22Rv1 (cell line): ENCODE measurements at regions not wholly inside any gene's neighbourhood (a gene's known extent, or its start where the extent isn't known, plus 50 kb on each side); places are given as distances from the start of the nearest gene placed in this dataset.
"Not testable (repeated sequence)": the region's sequence is repeated elsewhere in the genome, so short reads cannot be mapped to it uniquely, and the experiment has no call there.

Source experiments
- H3K27ac ChIP-seq: fragments of 450-650 bp; 2 replicates; pipeline ENCODE4 v1.5.1; 2017
- ZFX ChIP-seq: fragments of 450-650 bp; IDR thresholded peaks from 2 replicates; pipeline ENCODE4 v1.6.1; 2017; ENCODE audit warnings: antibody characterized with exemption, borderline replicate concordance
- TF ChIP-seq, protein P1 (sequence below): fragments of 450-650 bp; IDR thresholded peaks from 2 replicates; pipeline ENCODE4 v1.5.1; 2017; ENCODE audit warnings: mild to moderate bottlenecking

DNA sequence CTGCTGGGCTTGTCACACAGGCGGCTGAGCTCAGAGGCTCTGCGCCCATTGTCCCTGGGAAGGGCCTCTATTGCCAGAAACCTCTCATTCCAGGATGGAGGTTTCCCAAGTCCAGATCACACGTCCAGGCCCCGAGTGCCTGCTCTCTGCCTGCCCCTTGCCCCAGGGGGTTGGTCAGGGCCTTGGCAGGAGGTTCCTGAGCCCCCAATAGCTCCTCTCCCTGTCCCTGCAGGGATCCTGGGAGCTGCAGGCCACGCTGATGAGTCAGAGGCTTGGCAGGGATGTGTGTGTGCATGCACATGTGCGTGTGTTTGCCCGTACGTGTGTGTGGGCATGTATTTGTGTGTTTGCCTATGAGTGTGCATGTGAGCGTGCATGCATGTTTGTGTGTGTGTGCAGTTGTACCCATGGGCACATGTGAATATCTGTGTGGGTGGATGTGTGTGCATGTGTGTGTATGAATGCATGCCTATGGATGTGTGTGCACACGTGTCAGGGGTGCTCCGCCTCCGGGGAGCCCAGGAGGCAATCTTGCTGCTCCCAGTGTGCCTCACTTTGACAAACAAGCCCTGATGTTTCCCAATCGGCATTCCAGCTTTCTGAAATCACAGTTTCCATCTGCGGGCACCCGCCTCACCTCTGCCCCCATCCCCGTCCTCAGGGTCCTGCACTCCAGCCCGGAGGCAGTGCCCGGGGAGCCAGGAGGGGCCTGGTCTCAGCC is 98.4 kb upstream of the GSE1 start:
- no peak overlapping the region for H3K27ac ChIP-seq
- no peak for TF ChIP-seq ZFX
- TF ChIP-seq, protein P1, sequence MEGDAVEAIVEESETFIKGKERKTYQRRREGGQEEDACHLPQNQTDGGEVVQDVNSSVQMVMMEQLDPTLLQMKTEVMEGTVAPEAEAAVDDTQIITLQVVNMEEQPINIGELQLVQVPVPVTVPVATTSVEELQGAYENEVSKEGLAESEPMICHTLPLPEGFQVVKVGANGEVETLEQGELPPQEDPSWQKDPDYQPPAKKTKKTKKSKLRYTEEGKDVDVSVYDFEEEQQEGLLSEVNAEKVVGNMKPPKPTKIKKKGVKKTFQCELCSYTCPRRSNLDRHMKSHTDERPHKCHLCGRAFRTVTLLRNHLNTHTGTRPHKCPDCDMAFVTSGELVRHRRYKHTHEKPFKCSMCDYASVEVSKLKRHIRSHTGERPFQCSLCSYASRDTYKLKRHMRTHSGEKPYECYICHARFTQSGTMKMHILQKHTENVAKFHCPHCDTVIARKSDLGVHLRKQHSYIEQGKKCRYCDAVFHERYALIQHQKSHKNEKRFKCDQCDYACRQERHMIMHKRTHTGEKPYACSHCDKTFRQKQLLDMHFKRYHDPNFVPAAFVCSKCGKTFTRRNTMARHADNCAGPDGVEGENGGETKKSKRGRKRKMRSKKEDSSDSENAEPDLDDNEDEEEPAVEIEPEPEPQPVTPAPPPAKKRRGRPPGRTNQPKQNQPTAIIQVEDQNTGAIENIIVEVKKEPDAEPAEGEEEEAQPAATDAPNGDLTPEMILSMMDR: no peak

DNA sequence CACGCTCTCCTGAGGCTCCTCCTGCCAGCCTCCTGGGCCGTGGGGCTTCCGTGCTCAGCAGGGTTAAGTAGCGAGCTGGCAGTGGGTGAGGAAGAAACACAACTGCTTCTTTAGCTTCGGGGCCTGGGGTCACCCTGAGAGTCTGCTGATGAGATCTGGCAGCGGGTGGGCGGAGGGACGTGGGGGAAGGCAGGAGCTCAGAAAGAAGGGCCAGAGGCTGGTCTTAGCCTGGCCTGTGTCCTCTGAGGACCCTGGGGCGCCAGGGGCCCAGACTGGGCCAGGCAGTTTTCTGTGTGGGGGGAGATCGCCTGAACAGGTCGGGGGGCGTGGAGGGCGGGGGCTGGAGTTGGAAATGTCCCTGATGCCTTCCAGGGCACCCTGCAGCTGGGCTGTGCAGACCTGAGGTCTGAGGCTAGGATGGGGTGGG is 97.8 kb upstream of the GSE1 start:
- TF ChIP-seq ZFX: no peak
- TF ChIP-seq, protein P1: no peak
- H3K27ac ChIP-seq: no peak overlapping the region

DNA sequence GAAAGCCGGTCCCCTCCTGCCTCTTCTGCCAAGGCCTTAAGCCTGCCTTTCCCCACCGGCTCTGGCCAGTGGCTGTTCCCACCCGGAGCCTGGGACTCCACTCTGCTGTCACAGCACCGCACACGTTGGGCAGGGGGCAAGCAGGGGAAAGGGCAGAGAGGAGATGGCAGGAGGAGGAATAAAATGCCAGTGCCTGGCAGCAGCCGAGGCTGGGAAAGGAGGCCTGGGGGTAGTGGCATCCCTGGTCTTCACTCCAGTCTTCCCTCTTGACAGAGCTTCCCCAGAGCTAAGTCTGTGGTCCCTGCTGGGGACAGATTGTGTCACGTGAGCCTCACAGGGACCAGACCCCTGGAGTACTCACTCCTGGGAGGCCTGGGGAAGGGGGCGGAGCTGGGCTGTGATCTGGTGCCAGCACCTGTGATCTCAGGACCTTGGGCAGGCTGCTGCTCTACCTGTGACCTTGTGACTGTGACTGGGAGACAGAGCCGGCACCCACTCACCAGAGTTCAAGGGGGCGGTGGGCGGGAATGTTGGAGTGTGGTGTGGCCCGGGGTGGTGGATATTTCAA is 97.2 kb upstream of the GSE1 start:
- no peak overlapping the region for H3K27ac ChIP-seq
- no peak for TF ChIP-seq ZFX
- TF ChIP-seq, protein P1: no peak

DNA sequence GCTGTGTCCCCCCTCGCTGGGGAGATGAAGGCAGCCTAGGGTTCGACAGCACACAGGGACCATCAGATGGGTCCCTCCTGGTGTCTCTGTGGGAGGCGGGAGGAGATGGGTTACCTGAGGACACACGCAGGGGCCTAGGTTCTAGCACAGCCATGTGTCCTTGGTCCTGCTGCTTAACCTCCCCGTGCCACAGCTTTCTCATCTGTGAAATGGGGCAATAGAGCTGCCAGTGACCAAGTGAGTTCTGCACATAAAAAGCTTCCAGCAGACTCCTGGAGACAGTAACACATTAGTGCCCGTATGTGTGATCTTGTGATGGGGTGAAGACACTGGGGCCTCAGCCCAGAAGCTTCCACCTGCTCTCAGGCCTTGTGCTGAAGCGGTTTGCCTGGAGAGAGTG is 96.0 kb upstream of the GSE1 start:
- TF ChIP-seq ZFX: no peak
- TF ChIP-seq, protein P1: no peak
- no peak overlapping the region for H3K27ac ChIP-seq

DNA sequence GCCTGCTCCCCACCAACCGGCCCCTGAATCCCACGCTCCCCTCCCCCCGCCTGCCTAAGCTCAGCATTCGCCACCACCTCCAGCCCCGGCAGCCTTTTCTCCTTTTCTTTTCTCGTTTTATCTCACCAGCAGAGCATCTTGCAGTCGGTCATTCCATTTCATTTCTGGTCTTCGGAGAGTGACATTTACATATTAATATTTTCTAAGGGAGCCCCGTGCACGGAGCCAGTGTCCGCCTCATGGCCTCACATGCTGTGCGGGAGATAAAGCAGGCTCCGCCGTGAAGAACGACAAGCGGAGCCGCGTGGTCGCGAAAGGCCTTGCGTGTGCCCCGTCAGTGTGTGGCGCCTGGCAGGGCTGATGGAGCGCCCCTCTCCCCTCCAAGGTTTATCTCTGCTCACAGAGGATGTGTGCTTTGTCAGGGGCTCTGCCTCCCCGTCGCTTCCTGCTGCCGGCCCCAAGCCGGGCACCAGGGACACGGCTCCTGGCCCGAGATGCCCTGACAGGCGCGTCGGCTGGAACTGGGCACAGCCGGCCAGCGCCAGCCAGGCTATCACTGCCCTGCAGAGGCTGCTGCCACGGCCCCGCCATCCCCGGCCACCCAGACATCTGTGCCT is 95.5 kb upstream of the GSE1 start:
- H3K27ac ChIP-seq: no peak overlapping the region
- TF ChIP-seq ZFX: no peak
- TF ChIP-seq, protein P1: no peak

DNA sequence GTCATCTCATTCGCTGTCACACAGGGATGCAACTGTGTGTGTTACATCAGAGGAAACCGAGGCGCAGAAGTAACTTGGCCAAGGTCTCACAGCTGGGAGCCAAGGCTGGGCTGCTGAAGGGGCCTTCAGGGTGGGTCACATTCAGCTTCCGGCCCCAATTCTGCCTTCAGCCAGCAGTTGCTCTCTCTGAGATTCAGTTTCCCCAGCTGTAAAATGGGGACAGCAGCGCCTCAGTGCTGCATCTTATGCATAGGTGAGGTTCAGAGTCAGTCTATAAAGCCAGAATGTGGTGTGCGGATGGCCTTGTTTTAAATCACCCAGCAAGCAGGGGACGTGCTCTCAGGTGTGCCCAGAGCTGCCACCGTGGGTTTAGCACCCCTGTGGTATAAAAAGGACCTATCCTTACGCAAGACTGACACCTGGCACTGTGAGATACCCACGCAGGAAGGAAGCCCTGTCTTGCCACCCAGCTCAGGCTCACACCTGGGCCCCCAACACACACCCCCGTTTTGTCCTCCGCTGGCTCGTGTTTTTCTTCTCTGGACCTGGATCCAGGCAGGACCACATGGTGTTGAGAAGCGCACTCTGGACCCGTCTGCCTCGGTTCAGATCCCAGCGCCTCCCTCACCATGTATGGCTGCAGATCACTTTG is 94.6 kb upstream of the GSE1 start:
- TF ChIP-seq ZFX: no peak
- TF ChIP-seq, protein P1: no peak
- no peak overlapping the region for H3K27ac ChIP-seq

DNA sequence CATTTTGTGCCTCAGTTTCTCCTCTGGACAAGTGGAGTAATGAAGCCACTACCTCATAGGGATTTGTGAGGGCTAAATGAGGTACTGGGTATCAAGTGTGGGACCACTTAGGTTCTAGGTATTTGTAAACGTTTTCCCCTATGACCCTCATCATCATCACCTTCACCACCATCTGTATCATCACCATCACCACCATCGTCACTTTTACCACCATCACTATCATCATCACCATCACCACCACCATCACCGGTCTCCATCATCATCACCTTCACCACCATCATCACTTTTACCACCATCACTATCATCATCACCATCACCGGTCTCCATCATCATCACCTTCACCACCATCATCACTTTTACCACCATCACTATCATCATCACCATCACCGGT is 94.1 kb upstream of the GSE1 start:
- H3K27ac ChIP-seq: not testable (repeated sequence)
